ENCODE measurements at regions not wholly inside any gene's neighbourhood (a gene's known extent, or its start where the extent isn't known, plus 50 kb on each side); places are given as distances from the start of the nearest gene placed in this dataset.

GRCh38 chrX:7266288-7266687 is 118.3 kb upstream of the PUDP start:
- DNase-seq = no peak
- Histone ChIP-seq H3K4me3 (no peak overlapping the region), H3K27me3 (no peaks in the 10 kb centered on the region), H3K27ac (no peak overlapping the region), H3K9me3 (no peaks in the 10 kb centered on the region), H3K4me1 (no peaks in the 10 kb centered on the region), H3K36me3 (ENCODE audit: low read depth, missing control alignments) (no peaks in the 10 kb centered on the region)
- intact Hi-C loops (cut with DNase I; ENCODE audit: low total_unique reads) = no loop called here
- no peak for TF ChIP-seq CTCF (IDR thresholded peaks at IDR 0.05)
- no peak for TF ChIP-seq POLR2A (IDR thresholded peaks at IDR 0.05)
- 45 to 67% methylated on average over 1 of the region's 1 CpG for WGBS, 2 donors

DNA sequence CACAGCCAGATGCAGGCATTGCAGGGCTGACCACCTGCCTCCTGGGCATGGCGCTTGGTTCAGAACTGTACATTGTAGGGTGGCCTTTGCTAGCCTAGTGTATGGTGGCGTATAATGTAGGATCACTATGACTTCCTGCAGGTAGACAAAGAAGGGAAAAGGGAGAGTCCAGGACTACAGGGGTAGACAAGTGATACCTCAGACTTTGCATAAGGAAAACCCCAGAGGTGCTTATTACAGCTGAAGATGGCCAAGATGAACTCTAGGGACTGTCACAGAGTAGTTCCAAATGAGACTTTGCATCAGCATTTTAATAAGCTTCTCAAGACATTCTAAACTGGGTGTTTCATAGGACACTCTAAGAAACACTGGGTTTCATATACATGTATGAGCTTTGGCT is 116.4 kb upstream of the PUDP start:
- WGBS, 2 donors = 91% methylated on average over 2 of the region's 2 CpGs; no CpG with 5 or more reads in 1 of the 2 donors

DNA sequence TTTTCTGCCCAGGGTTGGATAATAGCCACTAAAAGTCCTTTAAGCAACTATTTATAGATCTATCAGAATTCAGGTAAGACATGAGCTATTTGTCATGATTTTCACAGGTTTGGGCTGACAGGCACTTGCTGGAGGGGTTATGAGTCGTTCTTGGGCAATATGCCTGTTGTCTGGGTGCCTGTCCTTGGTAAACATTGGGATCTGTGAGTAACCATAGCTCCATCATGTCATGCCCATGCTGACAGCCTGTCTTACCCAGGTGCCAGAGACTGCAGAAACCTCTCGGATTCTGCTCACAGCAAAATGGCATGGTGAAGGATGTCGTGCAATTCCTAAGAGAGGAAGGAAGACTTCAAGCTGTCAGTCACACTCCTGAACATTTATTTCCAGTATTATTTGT is 116.0 kb upstream of the PUDP start:
- Histone ChIP-seq H3K27me3 (no peaks in the 10 kb centered on the region), H3K27ac (no peak overlapping the region), H3K9me3 (no peaks in the 10 kb centered on the region), H3K4me3 (no peak overlapping the region), H3K36me3 (ENCODE audit: low read depth, missing control alignments) (no peaks in the 10 kb centered on the region), H3K4me1 (no peaks in the 10 kb centered on the region)
- no peak for DNase-seq
- TF ChIP-seq CTCF (IDR thresholded peaks at IDR 0.05) = no peak
- TF ChIP-seq POLR2A (IDR thresholded peaks at IDR 0.05) = no peak
- WGBS, 2 donors = 90 to 93% methylated on average over 3 of the region's 3 CpGs
- intact Hi-C loops (cut with DNase I; ENCODE audit: low total_unique reads) = no loop called here

More for the DNA sequence above, 116.4 kb upstream of the PUDP start:
- TF ChIP-seq CTCF (IDR thresholded peaks at IDR 0.05) (no peak), POLR2A (IDR thresholded peaks at IDR 0.05) (no peak)
- intact Hi-C loops (cut with DNase I; ENCODE audit: low total_unique reads) = no loop called here
- H3K36me3 ChIP-seq (ENCODE audit: low read depth, missing control alignments) = no peaks in the 10 kb centered on the region
- H3K27me3 ChIP-seq = no peaks in the 10 kb centered on the region
- H3K27ac ChIP-seq = no peak overlapping the region
- no peak for DNase-seq
- H3K4me1 ChIP-seq = no peaks in the 10 kb centered on the region
- no peaks in the 10 kb centered on the region for H3K9me3 ChIP-seq
- no peak overlapping the region for H3K4me3 ChIP-seq

DNA sequence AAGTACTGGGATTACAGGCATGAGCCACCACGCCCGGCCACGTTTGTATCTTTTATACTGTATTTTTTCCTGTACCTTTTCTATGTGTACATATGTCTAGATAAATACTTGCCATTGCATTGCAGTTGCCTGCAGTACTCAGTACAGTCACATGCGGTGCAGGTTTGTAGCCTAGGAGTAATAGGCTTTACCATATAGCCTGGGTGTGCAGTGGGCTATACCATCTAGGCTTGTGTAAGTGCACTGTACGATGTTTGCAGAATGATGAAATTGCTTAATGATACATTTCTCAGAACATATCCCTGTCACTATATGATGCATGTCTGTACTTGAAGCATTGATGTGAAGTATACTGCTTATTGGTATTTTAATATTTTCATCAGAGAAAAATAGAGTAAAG is 115.4 kb upstream of the PUDP start:
- intact Hi-C loops (cut with DNase I; ENCODE audit: low total_unique reads) = no loop called here
- TF ChIP-seq CTCF (IDR thresholded peaks at IDR 0.05) (no peak), POLR2A (IDR thresholded peaks at IDR 0.05) (no peak)
- H3K27me3 ChIP-seq = no peaks in the 10 kb centered on the region
- 95 to 96% methylated on average over 2 to 5 of the region's 5 CpGs for WGBS, 2 donors
- H3K36me3 ChIP-seq (ENCODE audit: low read depth, missing control alignments) = no peaks in the 10 kb centered on the region
- no peaks in the 10 kb centered on the region for H3K9me3 ChIP-seq
- no peaks in the 10 kb centered on the region for H3K4me1 ChIP-seq
- no peak overlapping the region for H3K4me3 ChIP-seq
- no peak for DNase-seq
- no peak overlapping the region for H3K27ac ChIP-seq

DNA sequence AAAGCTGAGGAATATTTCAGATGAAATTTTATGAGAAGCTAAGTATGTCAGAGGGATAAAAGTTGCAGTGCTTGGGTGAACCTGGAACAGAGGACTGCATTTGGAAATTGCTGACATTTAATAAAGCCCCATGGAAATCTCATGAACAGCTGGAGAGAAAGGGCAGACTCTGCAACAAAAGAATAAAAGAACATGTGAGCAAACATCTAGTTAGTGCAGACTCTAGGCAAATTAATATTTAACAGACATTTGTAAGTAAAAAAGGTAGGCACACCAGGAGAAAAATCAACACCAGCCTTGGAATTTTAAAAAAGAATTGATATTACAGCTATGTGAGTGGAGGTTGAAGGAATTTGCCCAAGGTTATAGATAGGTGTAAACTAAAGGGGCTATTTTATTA is 114.6 kb upstream of the PUDP start:
- intact Hi-C loops (cut with DNase I; ENCODE audit: low total_unique reads) = no loop called here
- Histone ChIP-seq H3K27me3 (no peaks in the 10 kb centered on the region), H3K27ac (no peak overlapping the region), H3K4me1 (no peaks in the 10 kb centered on the region), H3K9me3 (no peaks in the 10 kb centered on the region), H3K4me3 (no peak overlapping the region), H3K36me3 (ENCODE audit: low read depth, missing control alignments) (no peaks in the 10 kb centered on the region)
- no peak for TF ChIP-seq CTCF (IDR thresholded peaks at IDR 0.05)
- no peak for TF ChIP-seq POLR2A (IDR thresholded peaks at IDR 0.05)
- no peak for DNase-seq
